Stomach (tissue), 8 donors: ENCODE measurements at regions not wholly inside any gene's neighbourhood (a gene's known extent, or its start where the extent isn't known, plus 50 kb on each side); places are given as distances from the start of the nearest gene placed in this dataset.

ENCODE experiments used
- DNase-seq, 2 donors: peaks; one replicate each; pipeline versions ENCODE4 v3.0.0 to v3.0.0-alpha.2; 2013 to 2019
- H3K27ac ChIP-seq, 5 donors: fragments of 200-600 bp in 4 of 5; sonication (generic) in 4 of 5; one replicate each; pipeline ENCODE4 v1.5.1; 2013 to 2019; ENCODE audit warnings: mild to moderate bottlenecking in 1 of 5, moderate library complexity in 1 of 5
- H3K27me3 ChIP-seq, 3 donors: fragments of 200-600 bp; sonication (generic); one replicate each; pipeline ENCODE4 v1.5.1; 2017 to 2019; ENCODE audit warnings: mixed run types in 1 of 3
- H3K36me3 ChIP-seq, 4 donors: fragments of 200-600 bp; sonication (generic); 1 replicate in 3 of 4; 2 replicates in 1 of 4; pipeline ENCODE4 v1.5.1; 2016 to 2019
- H3K4me1 ChIP-seq, 4 donors: fragments of 200-600 bp; sonication (generic); one replicate each; pipeline ENCODE4 v1.5.1; 2016 to 2019
- H3K4me3 ChIP-seq, 4 donors: fragments of 200-600 bp; sonication (generic) in 3 of 4; one replicate each; pipeline ENCODE4 v1.5.1; 2016 to 2019; ENCODE audit warnings: mild to moderate bottlenecking in 1 of 4
- H3K9me3 ChIP-seq, 4 donors: fragments of 200-600 bp; sonication (generic); one replicate each; pipeline ENCODE4 v1.5.1; 2016 to 2019
- EP300 ChIP-seq: sonication (generic); formaldehyde crosslinking; IDR thresholded peaks from one replicate; pipeline ENCODE4 v1.6.1; 2017; ENCODE audit warnings: antibody characterized with exemption
- POLR2A ChIP-seq, 4 donors: fragments of 450-650 bp; IDR thresholded peaks; one replicate each; pipeline ENCODE4 v1.6.1; 2016; ENCODE audit warnings: antibody characterized with exemption in 4 of 4, control low read depth in 2 of 4, mild to moderate bottlenecking in 1 of 4, moderate library complexity in 1 of 4
- POLR2AphosphoS5 ChIP-seq, 3 donors: sonication (generic); formaldehyde crosslinking; IDR thresholded peaks; one replicate each; pipeline ENCODE4 v1.6.1; 2016; ENCODE audit warnings: antibody characterized with exemption in 3 of 3
- WGBS, 5 donors: extraction: QIAGEN DNeasy Blood & Tissue Kit in 3 of 5; methylation state at CpG; one replicate each; pipeline versions ENCODE4 v1.1.5 to v1.1.7; 2013 to 2018; 5-methylcytosine and 5-hydroxymethylcytosine counted together
- intact Hi-C: fragments of 100-400 bp; cut with DNase I; formaldehyde crosslinking; loops from one replicate; pipeline ENCODE4 v1.15.1; 2023; ENCODE audit warnings: low total_unique reads
- TF ChIP-seq, protein P1 (sequence below), 7 experiments: fragments of 450-650 bp in 4 of 7; fragments of 200-600 bp in 3 of 7; sonication (generic) in 3 of 7; IDR thresholded peaks; one replicate each; pipeline ENCODE4 v1.5.1; 2016 to 2019; ENCODE audit warnings: antibody characterized with exemption in 7 of 7, control low read depth in 2 of 7, mild to moderate bottlenecking in 1 of 7
- donor health status: healthy with polysubstance abuse.
- donor health status: Bipolar disorder and iron deficiency.
- donor health status: healthy.

DNA sequence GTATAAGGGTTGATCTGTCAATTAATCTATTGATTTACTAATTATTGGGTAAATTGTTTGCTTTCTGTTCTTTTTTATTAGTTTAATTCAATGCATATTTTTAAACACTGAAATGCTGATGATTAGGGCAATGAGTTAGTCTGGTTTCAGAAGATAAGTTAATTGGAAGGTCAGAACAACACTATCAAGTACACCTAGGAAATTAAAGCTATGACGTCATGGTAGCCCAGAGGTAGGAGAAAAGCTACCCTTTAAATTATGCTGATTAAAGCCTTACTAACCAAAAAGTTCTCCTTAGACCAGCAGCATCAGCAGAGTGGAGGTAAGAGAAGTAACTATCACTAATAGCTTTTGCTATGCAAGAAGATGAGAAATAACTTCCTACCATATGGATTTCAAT is 770.4 kb upstream of the ARPP21 start:
- no peak overlapping the region for H3K4me3 ChIP-seq
- no peaks in the 10 kb centered on the region for H3K36me3 ChIP-seq
- no peaks in the 10 kb centered on the region for H3K4me1 ChIP-seq
- intact Hi-C loops: no loop called here
- 78 to 94% (median 86%) methylated on average over 1 of the region's 1 CpG for WGBS, 5 donors
- no peak for DNase-seq
- H3K27ac ChIP-seq: no peak overlapping the region
- H3K27me3 ChIP-seq: no peaks in the 10 kb centered on the region
- H3K9me3 ChIP-seq: no peaks in the 10 kb centered on the region
- TF ChIP-seq EP300: no peak
- no peak for TF ChIP-seq POLR2AphosphoS5 (IDR thresholded peaks at IDR 0.05)
- no peak for TF ChIP-seq POLR2A (IDR thresholded peaks at IDR 0.05)
- TF ChIP-seq, protein P1, sequence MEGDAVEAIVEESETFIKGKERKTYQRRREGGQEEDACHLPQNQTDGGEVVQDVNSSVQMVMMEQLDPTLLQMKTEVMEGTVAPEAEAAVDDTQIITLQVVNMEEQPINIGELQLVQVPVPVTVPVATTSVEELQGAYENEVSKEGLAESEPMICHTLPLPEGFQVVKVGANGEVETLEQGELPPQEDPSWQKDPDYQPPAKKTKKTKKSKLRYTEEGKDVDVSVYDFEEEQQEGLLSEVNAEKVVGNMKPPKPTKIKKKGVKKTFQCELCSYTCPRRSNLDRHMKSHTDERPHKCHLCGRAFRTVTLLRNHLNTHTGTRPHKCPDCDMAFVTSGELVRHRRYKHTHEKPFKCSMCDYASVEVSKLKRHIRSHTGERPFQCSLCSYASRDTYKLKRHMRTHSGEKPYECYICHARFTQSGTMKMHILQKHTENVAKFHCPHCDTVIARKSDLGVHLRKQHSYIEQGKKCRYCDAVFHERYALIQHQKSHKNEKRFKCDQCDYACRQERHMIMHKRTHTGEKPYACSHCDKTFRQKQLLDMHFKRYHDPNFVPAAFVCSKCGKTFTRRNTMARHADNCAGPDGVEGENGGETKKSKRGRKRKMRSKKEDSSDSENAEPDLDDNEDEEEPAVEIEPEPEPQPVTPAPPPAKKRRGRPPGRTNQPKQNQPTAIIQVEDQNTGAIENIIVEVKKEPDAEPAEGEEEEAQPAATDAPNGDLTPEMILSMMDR (IDR thresholded peaks at IDR 0.05): no peak

DNA sequence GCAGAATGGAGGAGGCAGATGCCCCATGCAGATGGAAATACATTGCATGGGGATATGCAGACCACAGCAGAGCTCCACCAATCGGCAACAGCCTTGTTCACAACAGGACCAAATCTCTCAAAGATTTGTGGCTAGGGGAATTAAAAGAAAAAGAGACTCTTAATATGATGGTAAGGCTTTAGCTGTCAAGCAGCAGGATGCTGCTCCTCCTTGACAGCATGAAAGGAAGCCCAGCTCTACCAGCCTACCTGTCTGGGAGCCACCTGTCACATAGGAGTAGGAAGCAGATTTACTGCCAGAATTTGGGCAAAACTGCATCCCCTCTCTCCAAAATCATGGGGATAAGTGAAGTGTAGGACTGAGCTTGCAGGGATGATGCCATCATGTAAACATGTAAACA is 769.6 kb upstream of the ARPP21 start:
- no peaks in the 10 kb centered on the region for H3K4me1 ChIP-seq
- H3K27ac ChIP-seq: no peak overlapping the region
- no peaks in the 10 kb centered on the region for H3K27me3 ChIP-seq
- DNase-seq: no peak
- WGBS, 5 donors: 67 to 96% (median 89%) methylated on average over 1 of the region's 1 CpG
- H3K36me3 ChIP-seq: no peaks in the 10 kb centered on the region
- intact Hi-C loops: no loop called here
- H3K9me3 ChIP-seq: no peaks in the 10 kb centered on the region
- TF ChIP-seq, protein P1 (IDR thresholded peaks at IDR 0.05): no peak
- TF ChIP-seq POLR2A (IDR thresholded peaks at IDR 0.05) (no peak), EP300 (no peak), POLR2AphosphoS5 (IDR thresholded peaks at IDR 0.05) (no peak)
- H3K4me3 ChIP-seq: no peak overlapping the region

DNA sequence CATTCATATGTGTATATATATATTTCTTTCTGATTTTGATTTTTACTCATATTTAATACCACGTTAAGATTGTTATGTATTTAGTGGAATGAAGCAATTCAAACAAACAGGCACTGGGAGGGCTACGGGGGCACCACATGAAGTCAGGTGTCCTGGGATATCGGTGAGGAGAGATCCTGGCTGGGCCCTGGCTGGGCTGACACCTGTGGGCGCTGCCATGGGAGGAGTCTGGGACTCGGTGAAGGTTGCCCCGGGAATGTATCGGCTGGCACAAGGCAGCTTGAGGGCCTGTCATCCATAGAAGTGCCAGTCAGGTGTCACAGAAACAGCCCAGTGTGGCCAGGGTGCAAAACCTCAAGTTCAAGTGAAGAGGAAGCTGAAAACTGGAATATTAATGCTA is 766.9 kb upstream of the ARPP21 start:
- intact Hi-C loops: no loop called here
- TF ChIP-seq EP300: no peak
- H3K9me3 ChIP-seq: no peaks in the 10 kb centered on the region
- H3K27me3 ChIP-seq: no peaks in the 10 kb centered on the region
- no peak for DNase-seq
- no peaks in the 10 kb centered on the region for H3K36me3 ChIP-seq
- H3K4me3 ChIP-seq: no peak overlapping the region
- 86 to 92% (median 89%) methylated on average over 6 to 7 of the region's 7 CpGs for WGBS, 5 donors
- H3K27ac ChIP-seq: no peak overlapping the region
- no peaks in the 10 kb centered on the region for H3K4me1 ChIP-seq

DNA sequence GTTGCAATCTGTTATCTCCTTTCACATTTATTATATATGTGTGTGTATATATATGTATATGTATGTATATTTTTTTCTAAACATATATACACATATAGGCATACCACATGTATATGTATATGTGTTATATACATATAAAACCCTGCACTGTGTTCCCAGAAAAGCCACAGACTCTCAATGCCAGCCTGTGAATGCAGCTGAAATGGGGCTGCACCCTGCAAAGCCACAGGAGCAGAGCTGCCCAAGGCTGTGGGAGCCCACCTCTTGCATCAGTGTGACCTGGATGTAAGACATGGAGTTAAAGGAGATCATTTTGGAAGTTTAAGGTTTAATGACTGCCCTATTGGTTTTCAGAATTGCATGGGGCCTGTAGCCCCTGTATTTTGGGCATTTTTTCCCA is 762.3 kb upstream of the ARPP21 start:
- no peak for TF ChIP-seq POLR2A (IDR thresholded peaks at IDR 0.05)
- no peak for TF ChIP-seq POLR2AphosphoS5 (IDR thresholded peaks at IDR 0.05)
- TF ChIP-seq, protein P1 (IDR thresholded peaks at IDR 0.05): no peak
- no peak for TF ChIP-seq EP300
- no peaks in the 10 kb centered on the region for H3K36me3 ChIP-seq
- DNase-seq: no peak
- no peak overlapping the region for H3K27ac ChIP-seq
- intact Hi-C loops: no loop called here
- H3K27me3 ChIP-seq: no peaks in the 10 kb centered on the region
- no peak overlapping the region for H3K4me3 ChIP-seq
- no peaks in the 10 kb centered on the region for H3K4me1 ChIP-seq
- no peaks in the 10 kb centered on the region for H3K9me3 ChIP-seq

DNA sequence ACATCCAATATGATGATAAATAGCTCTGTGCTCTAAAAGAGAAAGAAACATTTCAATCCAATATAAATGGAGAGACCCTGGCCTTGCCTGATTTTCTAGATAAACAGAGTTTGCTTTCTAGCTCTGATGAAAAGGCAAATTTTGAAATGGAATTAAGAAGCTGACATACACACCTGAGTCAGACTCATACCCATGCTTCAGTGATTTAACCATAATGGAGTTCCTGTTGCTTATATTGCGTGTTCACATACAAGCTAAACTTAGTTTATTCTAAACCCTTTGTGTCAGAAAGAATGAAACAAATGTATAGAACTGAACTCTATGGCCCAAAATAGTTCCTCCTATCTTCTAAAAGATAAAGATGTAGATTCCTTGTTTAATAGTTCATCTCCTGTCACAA is 760.8 kb upstream of the ARPP21 start:
- TF ChIP-seq POLR2A (IDR thresholded peaks at IDR 0.05): no peak
- no peak for TF ChIP-seq EP300
- TF ChIP-seq, protein P1 (IDR thresholded peaks at IDR 0.05): no peak
- TF ChIP-seq POLR2AphosphoS5 (IDR thresholded peaks at IDR 0.05): no peak
- no peak for DNase-seq
- Histone ChIP-seq H3K4me1 (no peaks in the 10 kb centered on the region), H3K4me3 (no peak overlapping the region), H3K27ac (no peak overlapping the region), H3K9me3 (no peaks in the 10 kb centered on the region), H3K36me3 (no peaks in the 10 kb centered on the region), H3K27me3 (no peaks in the 10 kb centered on the region)
- 79 to 97% (median 92%) methylated on average over 1 of the region's 1 CpG for WGBS, 5 donors
- intact Hi-C loops: no loop called here
